HEK293T (cell line): ENCODE measurements at regions not wholly inside any gene's neighbourhood (a gene's known extent, or its start where the extent isn't known, plus 50 kb on each side); places are given as distances from the start of the nearest gene placed in this dataset.

Experiments used
- CTCF ChIA-PET: fragments of 350-600 bp; formaldehyde crosslinking; extraction: SDS; loops from one replicate; lab custom pipeline; 2021; ENCODE audit warnings: antibody characterized with exemption, inconsistent platforms; lab: Yijun Ruan, JAX
- POLR2A ChIA-PET: fragments of 350-600 bp; formaldehyde crosslinking; extraction: SDS; loops from one replicate; lab custom pipeline; 2020; ENCODE audit warnings: antibody characterized with exemption, inconsistent platforms; lab: Yijun Ruan, JAX
- DNase-seq: peaks from one replicate; pipeline ENCODE4 v3.0.0; 2012; ENCODE audit warnings: mixed read lengths; ENCODE audit errors: extremely low spot score
- ARNT ChIP-seq: fragments of 450-650 bp; IDR thresholded peaks from 2 replicates; pipeline ENCODE4 v1.6.1; 2017; ENCODE audit warnings: mild to moderate bottlenecking
- BHLHE40 ChIP-seq: fragments of 450-650 bp; IDR thresholded peaks from 2 replicates; pipeline ENCODE4 v1.6.1; 2016; ENCODE audit warnings: mild to moderate bottlenecking, moderate library complexity, borderline replicate concordance
- CTBP1 ChIP-seq: fragments of 450-650 bp; IDR thresholded peaks from 2 replicates; pipeline ENCODE4 v1.6.1; 2016; ENCODE audit warnings: borderline replicate concordance
- ELF4 ChIP-seq: fragments of 450-650 bp; IDR thresholded peaks from 2 replicates; pipeline ENCODE4 v1.6.1; 2017; ENCODE audit warnings: antibody characterized with exemption
- FOXA1 ChIP-seq: fragments of 450-650 bp; IDR thresholded peaks from 2 replicates; pipeline ENCODE4 v1.6.1; 2016; ENCODE audit warnings: mild to moderate bottlenecking
- FOXK2 ChIP-seq: fragments of 450-650 bp; IDR thresholded peaks from 2 replicates; pipeline ENCODE4 v1.6.1; 2016; ENCODE audit warnings: mild to moderate bottlenecking
- FOXM1 ChIP-seq: fragments of 450-650 bp; IDR thresholded peaks from 2 replicates; pipeline ENCODE4 v1.6.1; 2017; ENCODE audit warnings: mild to moderate bottlenecking, borderline replicate concordance
- HDGF ChIP-seq: fragments of 450-650 bp; IDR thresholded peaks from 2 replicates; pipeline ENCODE4 v1.6.1; 2017; ENCODE audit warnings: antibody characterized with exemption, borderline replicate concordance
- L3MBTL2 ChIP-seq: fragments of 450-650 bp; conservative IDR thresholded peaks from 2 replicates; pipeline ENCODE4 v1.6.1; 2016; ENCODE audit warnings: mild to moderate bottlenecking
- LEF1 ChIP-seq: fragments of 450-650 bp; IDR thresholded peaks from 2 replicates; pipeline ENCODE4 v1.6.1; 2017; ENCODE audit warnings: mild to moderate bottlenecking, borderline replicate concordance
- NFRKB ChIP-seq: fragments of 450-650 bp; IDR thresholded peaks from 2 replicates; pipeline ENCODE4 v1.6.1; 2016; ENCODE audit warnings: mild to moderate bottlenecking, moderate library complexity
- PKNOX1 ChIP-seq: fragments of 450-650 bp; IDR thresholded peaks from 2 replicates; pipeline ENCODE4 v1.6.1; 2016
- SP1 ChIP-seq: fragments of 450-650 bp; IDR thresholded peaks from 2 replicates; pipeline ENCODE4 v1.6.1; 2017
- SUZ12 ChIP-seq: fragments of 450-650 bp; IDR thresholded peaks from 2 replicates; pipeline ENCODE4 v1.6.1; 2016; ENCODE audit warnings: mild to moderate bottlenecking
- TARDBP ChIP-seq: fragments of 450-650 bp; IDR thresholded peaks from 2 replicates; pipeline ENCODE4 v1.6.1; 2016
- ZNF384 ChIP-seq: fragments of 450-650 bp; IDR thresholded peaks from 2 replicates; pipeline ENCODE4 v1.6.1; 2016

DNA sequence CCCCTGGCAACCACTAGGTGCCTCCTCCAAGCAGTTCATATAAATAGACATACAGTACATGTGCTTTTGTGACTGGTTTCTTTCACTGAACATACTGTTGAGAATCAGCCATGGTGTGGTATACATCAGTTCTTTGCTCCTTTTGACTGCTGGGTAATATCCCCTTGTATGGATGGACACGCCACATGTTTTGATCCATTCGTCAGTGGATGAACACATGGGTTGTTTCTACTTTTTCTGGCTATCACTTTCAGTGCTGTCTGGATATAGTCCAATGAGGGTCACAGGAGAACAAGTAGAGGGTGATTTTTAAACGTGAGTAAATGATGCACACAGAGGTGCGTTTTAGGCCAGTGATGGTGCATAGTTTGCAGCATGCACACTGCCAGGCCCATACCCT is 183.9 kb downstream of the FOXA2 start:
- POLR2A ChIA-PET: no interaction called here

GRCh38 chr20:22394583-22394982 is 189.8 kb downstream of the FOXA2 start:
- TF ChIP-seq ELF4 (no peak), ARNT (no peak)
- no peak for DNase-seq
- POLR2A ChIA-PET: no interaction called here
- CTCF ChIA-PET: interaction anchor here (0.5 kb wide), 1 partner anchor 59 kb away, joined by 4 read pairs; no protein-coding TSS in a partner anchor

More for the DNA sequence above, 183.9 kb downstream of the FOXA2 start:
- TF ChIP-seq BHLHE40 (no peak), PKNOX1 (no peak), SP1 (no peak), ARNT (no peak), TARDBP (no peak), SUZ12 (no peak), CTBP1 (no peak), FOXK2 (no peak), L3MBTL2 (no peak), FOXA1 (no peak), ZNF384 (no peak), LEF1 (no peak), NFRKB (no peak), ELF4 (no peak)
- DNase-seq: no peak
- CTCF ChIA-PET: no interaction called here

DNA sequence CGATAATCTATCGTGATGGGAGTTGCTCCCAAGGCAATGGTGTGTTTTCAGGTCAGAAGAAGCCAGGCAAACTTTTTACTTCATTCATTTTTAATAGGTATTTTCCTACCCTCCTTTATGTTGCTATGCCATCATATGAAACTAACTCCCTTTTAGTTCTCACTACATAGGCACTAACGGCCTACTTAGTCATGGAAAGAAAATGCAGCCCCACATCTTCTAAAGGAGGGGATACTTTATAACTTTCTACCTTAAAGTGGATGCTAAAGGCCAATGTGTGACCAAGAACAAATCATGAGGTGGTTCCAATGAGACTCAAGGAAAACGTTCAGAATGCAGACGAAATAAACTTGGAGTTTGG is 193.8 kb downstream of the FOXA2 start:
- TF ChIP-seq ELF4: no peak
- TF ChIP-seq TARDBP: no peak
- DNase-seq: no peak
- ChIA-PET CTCF (no interaction called here), POLR2A (no interaction called here)

DNA sequence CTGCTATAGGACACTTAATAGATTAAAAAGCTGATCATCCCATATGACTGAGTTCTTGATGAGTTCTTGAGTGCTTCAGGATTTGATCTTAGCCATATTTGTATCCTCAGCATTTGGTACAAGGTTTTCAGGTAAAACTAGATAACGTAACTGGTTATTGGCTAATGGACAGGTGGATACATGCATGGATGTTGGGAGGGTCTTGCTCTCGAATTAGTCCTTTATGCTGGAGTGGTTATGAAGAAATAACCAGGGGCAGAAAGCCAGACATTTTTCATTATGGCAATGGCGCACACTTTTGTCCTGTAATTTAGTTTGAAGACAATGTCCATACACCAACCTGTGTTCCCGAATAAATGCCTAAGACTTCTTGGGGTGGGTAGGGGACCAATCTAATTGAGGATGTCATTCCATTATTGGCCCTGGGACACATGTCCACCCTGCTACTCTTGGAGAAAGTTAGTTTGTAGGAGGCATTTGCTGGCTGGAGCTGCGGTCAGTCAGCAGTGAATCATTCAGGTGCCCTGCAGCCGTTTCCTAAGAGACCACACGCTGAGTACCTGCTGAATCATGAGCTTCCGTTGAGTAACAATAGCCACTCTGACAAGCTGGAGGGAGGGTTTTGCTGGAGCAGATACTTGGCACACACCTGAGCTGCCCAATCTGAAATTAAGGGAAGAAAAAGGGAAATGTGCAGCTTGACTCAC is 194.4 kb downstream of the FOXA2 start:
- ChIA-PET CTCF (interaction anchor here (1.3 kb wide), 1 partner anchor 293 kb away, joined by 3 read pairs; no protein-coding TSS in a partner anchor), POLR2A (no interaction called here)
- no peak for DNase-seq
- TF ChIP-seq LEF1: no peak
- no peak for TF ChIP-seq ELF4
- no peak for TF ChIP-seq HDGF
- no peak for TF ChIP-seq SP1

GRCh38 chr20:22387452-22387851 is 196.9 kb downstream of the FOXA2 start:
- DNase-seq: no peak
- TF ChIP-seq BHLHE40 (no peak), HDGF (no peak), LEF1 (no peak), FOXK2 (no peak), TARDBP (no peak), ARNT (no peak), FOXM1 (no peak), ZNF384 (no peak), PKNOX1 (no peak), SP1 (no peak), NFRKB (no peak), SUZ12 (no peak), L3MBTL2 (no peak), FOXA1 (no peak), CTBP1 (no peak), ELF4 (no peak)
- POLR2A ChIA-PET: no interaction called here
- CTCF ChIA-PET: interaction anchor here (1.5 kb wide), 1 partner anchor 199 kb away, joined by 4 read pairs; no protein-coding TSS in a partner anchor

- ChIA-PET CTCF (interaction anchor here (0.6 to 1.5 kb wide), 2 partner anchors 201 to 209 kb away, joined by 3 to 4 read pairs; no protein-coding TSS in a partner anchor), POLR2A (no interaction called here)
- no peak for DNase-seq
- TF ChIP-seq FOXA1 (no peak), FOXM1 (no peak), SUZ12 (no peak), SP1 (no peak), NFRKB (no peak), ZNF384 (no peak), FOXK2 (no peak), HDGF (no peak), CTBP1 (no peak), ARNT (no peak), TARDBP (no peak), BHLHE40 (no peak), LEF1 (no peak), L3MBTL2 (no peak), PKNOX1 (no peak), ELF4 (no peak)
Measured at GRCh38 chr20:22386306-22386623, 198.1 kb downstream of the FOXA2 start.

DNA sequence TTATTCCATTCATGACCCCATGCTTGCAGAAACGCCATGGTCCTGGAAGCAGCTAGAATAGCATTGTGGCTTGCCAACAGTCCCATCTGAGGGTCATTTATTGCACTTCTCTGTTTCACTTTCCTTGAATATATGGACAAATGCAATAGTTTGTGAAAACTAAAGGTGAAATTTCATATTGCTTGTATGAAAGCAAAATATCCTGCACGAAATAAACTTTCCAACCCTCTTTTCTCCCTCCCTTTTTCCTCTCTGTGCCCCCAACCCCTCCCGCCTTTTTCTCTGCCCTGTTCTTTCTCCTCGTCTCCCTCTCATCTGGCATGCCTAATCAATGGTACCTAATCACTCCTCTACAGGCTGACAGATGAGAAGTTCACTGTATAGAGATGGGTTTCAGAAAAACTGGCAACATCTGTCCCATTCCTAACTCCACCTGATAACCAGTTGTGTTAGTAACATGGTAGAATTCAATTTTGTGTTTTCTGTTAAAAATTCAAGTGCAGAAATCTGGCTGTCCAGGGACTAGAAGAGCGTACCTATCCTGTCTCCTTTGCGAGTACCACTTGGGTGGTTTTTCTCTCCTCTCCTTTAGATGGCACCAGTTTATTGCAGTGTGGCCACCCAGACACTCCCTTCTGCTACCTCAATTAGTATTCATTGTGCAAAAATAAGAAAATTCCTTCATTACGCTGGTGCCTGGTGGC is 198.6 kb downstream of the FOXA2 start:
- ChIA-PET CTCF (no interaction called here), POLR2A (no interaction called here)
- TF ChIP-seq FOXM1 (no peak), LEF1 (no peak), NFRKB (no peak), SP1 (no peak), SUZ12 (no peak), ZNF384 (no peak), ELF4 (no peak), BHLHE40 (no peak), HDGF (no peak), CTBP1 (no peak), PKNOX1 (no peak), L3MBTL2 (no peak), FOXA1 (no peak), ARNT (no peak), FOXK2 (no peak), TARDBP (no peak)
- DNase-seq: no peak
